Epithelial cell of prostate (primary cell): ENCODE measurements at regions not wholly inside any gene's neighbourhood (a gene's known extent, or its start where the extent isn't known, plus 50 kb on each side); places are given as distances from the start of the nearest gene placed in this dataset.
"Not testable (repeated sequence)": the region's sequence is repeated elsewhere in the genome, so short reads cannot be mapped to it uniquely, and the experiment has no call there.

Experiments used
- DNase-seq: peaks from one replicate; pipeline ENCODE4 v3.0.0-alpha.2; 2011; ENCODE audit warnings: low read depth, low spot score
- H3K27ac ChIP-seq: fragments of 450-650 bp; 2 replicates; pipeline ENCODE4 v1.5.1; 2017; ENCODE audit warnings: mild to moderate bottlenecking

GRCh38 chr6:9197726-9198125, 762.4 kb upstream of the SLC35B3 start:
- no peak overlapping the region for H3K27ac ChIP-seq
- DNase-seq = no peak

GRCh38 chr6:9195322-9195721, 760.0 kb upstream of the SLC35B3 start:
- DNase-seq = no peak
- H3K27ac ChIP-seq = no peak overlapping the region

GRCh38 chr6:9192405-9192909, 757.1 kb upstream of the SLC35B3 start:
- no peak overlapping the region for H3K27ac ChIP-seq
- no peak for DNase-seq

DNA sequence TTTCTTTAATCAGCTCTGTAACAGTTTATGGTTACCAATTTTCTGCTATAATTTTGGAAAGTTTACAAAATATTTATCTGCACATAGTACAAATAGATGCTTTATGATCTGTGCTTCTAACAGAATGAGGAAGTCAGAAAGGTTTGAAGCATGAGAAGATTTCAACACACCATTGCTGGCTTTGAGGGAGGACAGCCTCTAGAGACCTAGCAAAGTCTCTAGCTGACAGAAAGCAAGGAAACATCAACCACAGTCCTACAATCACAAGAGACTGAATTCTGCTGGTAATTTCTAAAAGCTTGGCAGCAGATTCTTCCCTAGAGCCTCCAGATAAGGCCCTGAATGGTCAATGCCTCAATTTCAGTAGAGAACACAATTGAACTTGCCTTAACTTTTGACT, 750.8 kb upstream of the SLC35B3 start:
- no peak for DNase-seq
- H3K27ac ChIP-seq = no peak overlapping the region

DNA sequence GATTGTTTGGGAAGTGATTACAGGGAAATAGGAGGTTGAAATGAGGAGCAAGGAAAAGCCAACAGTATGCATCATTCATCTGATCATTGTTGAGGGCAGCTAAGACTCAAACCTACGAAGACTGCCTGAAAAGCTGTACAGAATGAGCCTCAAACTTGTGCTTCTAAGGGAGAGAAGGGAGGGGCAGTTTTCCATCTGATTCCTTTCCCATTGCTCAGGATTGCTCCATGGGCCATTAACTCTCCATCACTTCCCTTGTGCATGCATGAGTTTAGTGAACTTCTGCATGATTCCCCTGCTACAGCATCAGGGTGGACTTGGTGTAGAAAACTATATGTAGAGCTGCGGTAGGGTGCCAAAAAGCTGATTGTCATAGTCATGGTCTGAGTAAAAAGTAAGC, 742.7 kb upstream of the SLC35B3 start:
- H3K27ac ChIP-seq = no peak overlapping the region
- no peak for DNase-seq

DNA sequence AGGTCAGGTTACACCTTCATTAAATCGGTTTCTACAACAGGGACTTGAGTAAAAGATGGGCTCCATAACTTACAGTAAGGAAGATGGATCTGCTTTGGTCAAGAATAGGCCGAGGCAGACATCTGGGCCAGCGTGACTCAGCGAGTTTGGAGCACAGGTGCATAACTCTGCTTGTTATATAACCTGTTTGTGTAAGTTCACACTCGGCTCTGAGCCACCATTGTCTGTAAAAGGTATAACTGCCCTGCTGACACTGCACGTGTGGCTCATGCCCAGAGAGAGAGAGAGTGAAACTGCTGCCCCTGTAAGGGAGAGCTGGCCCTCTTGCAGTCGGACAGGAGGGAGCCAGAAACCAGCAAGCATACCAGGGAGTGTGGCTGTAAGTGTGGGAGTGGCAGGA, 737.9 kb upstream of the SLC35B3 start:
- H3K27ac ChIP-seq = no peak overlapping the region
- no peak for DNase-seq

DNA sequence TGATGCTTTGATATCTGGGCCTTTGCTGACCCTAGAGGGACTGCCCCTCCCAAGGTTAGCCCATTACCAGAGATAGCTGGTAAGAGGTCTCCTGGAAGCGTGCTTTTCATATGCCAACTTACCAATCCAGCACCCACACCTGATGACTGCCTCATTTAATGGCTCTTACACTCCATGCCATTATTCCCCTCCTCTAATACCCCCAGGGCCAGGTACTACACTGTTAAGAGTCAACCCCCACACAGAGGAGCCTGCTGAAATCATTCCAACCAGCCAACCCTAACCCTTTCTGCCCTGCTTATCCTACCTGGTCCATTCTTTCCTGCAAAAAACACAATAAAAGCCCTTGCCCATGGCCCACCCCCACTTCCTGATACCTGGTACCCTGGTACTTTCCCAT, 736.8 kb upstream of the SLC35B3 start:
- no peak overlapping the region for H3K27ac ChIP-seq
- DNase-seq = no peak

DNA sequence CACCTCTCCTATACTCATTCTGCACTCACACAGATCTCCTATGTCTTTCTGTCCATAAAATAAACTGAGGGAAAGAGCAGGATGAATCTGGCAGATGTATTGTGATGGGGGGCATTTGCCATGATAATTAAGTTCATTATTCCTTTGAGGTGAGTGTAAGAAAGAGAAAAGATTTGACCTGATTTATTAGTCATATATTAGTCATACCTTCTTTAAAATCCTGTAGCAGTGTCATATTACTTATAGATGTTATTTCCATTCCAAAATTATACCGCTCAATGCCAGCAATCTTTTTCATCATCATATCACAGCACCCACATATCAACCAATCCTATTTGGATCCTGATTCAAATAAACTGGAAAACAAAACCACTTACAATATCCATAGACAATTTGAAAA, 733.3 kb upstream of the SLC35B3 start:
- no peak for DNase-seq
- no peak overlapping the region for H3K27ac ChIP-seq

GRCh38 chr6:9161731-9162130, 726.4 kb upstream of the SLC35B3 start:
- no peak overlapping the region for H3K27ac ChIP-seq

DNA sequence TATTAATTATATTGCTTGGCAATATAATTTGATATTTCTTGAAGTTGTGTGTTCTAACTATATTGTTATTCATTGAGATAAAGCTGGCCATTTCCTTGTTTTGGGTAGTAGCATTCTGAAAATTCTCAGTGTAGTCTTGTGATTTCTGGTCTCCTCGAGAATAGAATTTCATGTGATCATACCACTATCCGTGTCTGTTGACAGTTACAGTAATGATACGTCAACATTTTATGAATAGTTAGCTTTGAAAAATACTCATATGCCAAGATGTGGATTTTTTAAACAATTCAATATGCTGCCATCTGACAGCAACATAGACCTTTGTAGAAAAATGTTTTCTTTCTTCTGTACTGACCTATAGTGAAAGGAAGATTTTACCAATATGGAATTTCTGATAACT, 723.7 kb upstream of the SLC35B3 start:
- H3K27ac ChIP-seq = no peak overlapping the region
- no peak for DNase-seq

More at GRCh38 chr6:9161731-9162130, 726.4 kb upstream of the SLC35B3 start:
- DNase-seq = no peak

DNA sequence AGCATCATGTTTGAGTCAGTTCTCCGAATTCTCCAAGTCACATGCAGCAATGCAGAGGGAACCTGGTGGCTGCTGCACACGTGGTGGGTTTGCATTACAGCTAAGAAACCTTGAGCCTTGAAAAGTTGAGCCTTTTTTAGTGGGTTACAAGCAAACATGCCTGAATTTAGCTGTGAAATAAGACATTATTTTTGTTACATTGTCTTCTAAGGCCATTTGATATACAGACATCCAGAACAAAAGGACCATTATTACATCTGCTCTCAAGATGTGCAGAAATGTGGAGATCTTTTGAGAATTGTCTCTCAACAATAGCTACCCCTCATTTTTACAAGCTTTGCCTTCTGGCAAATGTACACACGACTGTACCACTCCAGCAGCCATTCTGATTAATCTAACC, 720.5 kb upstream of the SLC35B3 start:
- no peak for DNase-seq
- no peak overlapping the region for H3K27ac ChIP-seq

DNA sequence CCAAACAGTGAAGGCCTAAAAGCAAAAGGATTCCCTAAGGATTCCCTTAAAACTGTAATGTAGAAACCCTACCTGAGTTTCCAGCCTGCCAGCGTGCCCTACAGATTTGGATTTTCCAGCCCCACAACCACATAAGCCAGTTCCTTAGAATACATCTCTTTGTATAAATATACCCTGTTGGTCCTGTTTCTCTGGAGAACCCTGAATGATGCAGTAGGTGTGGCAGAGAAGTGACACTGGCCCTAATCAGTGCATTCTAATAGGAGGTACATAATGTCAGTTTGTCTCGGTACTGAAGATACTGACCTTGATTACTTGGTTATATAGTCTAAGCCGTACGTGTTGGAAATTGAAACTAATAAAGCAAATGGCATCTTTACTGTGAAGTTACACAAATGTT, 707.8 kb upstream of the SLC35B3 start:
- no peak for DNase-seq
- no peak overlapping the region for H3K27ac ChIP-seq

DNA sequence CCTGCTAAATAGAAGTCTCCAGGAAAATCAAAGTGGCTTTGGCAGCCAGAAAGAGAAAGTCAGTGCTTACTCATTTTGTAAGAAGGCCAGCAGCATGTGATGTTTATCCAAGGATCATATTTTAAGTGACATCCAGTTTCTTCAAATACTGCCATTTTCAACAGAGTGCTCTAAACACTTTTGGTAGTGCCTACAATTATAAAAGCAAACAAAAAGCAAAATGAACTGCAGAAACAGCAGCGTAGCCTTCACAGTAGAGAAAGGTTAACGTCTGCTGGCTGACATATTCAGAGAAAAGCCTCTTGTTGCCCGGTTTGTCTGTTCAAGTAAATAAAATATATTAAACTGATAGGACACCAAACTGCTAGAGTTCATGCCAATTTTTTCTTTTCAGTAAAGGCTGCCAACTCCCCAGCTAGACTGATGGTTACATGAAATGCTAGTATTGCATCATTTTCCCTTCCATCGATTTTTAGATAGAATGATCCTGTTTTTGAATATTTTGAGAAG, 705.7 kb upstream of the SLC35B3 start:
- no peak overlapping the region for H3K27ac ChIP-seq
- DNase-seq = no peak

DNA sequence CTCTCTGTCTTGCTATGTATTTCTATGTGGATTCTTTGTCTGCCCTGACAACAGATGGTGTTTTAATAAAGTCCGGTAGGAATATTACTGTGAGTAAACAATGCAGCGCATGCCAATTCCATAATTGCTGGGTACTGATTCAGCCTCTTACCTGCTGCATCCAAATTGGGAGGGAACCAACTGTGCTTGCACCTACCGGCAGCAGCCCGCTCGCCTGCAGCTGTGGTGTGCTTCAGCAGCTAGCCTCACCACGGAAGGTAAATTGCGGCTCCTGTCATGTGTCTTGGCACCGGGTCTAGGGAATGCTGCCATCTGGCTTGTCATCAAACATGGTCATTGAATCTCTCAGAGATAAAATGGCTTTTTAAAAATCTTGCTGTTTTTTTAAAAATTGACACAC, 704.8 kb upstream of the SLC35B3 start:
- peak overlapping the region; percentile 53 for H3K27ac ChIP-seq
- no peak for DNase-seq

GRCh38 chr6:9139746-9140145, 704.4 kb upstream of the SLC35B3 start:
- no peak for DNase-seq
- H3K27ac ChIP-seq = peak overlapping the region; percentile 53

DNA sequence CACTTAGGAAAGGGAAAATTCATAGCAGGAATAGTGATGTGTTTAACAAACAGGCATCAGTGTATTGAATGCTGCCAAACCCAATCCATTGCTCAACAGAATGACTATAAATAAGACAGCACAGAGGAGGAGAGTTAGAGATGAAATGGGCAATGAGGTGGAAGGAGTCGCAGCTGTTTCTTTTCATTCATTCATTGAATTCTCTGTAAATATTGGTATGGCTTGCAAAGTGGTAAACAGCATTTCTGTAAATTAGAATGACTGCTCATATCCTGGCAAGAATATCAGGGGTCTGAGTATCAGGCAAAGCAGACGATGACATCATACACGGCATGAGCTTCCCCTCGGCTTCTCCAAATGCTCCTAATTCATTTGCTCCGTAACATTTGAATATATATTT, 703.6 kb upstream of the SLC35B3 start:
- DNase-seq = no peak
- H3K27ac ChIP-seq = no peak overlapping the region

- DNase-seq = no peak
These were observed 700.9 kb upstream of the SLC35B3 start for GRCh38 chr6:9136141-9136822.

GRCh38 chr6:9131616-9132015, 696.3 kb upstream of the SLC35B3 start:
- no peak for DNase-seq
- H3K27ac ChIP-seq = no peak overlapping the region

More at GRCh38 chr6:9136141-9136822, 700.9 kb upstream of the SLC35B3 start:
- H3K27ac ChIP-seq = no peak overlapping the region

GRCh38 chr6:9131201-9131600, 695.9 kb upstream of the SLC35B3 start:
- DNase-seq = no peak
- no peak overlapping the region for H3K27ac ChIP-seq

DNA sequence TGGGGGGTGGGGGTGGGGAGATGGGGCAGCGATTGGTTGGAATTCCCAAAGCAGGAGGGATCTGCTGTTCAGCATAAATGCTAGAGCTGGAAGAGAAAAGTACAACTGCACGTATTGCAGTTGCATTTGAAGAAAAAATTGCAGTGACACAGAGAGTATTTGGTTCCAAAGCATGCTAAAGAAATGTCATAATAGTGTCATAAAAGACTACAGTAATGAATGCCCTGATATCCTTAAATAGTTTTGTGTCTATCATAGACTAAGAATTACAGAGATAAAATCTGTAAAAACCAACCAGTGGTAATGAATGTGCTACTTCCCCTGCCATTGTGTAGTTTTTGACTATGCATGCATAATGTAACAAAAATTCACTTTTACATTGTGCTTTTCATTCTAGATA, 693.6 kb upstream of the SLC35B3 start:
- no peak overlapping the region for H3K27ac ChIP-seq
- no peak for DNase-seq

- no peak for DNase-seq
- no peak overlapping the region for H3K27ac ChIP-seq
These were observed 691.7 kb upstream of the SLC35B3 start for GRCh38 chr6:9126878-9127560.

DNA sequence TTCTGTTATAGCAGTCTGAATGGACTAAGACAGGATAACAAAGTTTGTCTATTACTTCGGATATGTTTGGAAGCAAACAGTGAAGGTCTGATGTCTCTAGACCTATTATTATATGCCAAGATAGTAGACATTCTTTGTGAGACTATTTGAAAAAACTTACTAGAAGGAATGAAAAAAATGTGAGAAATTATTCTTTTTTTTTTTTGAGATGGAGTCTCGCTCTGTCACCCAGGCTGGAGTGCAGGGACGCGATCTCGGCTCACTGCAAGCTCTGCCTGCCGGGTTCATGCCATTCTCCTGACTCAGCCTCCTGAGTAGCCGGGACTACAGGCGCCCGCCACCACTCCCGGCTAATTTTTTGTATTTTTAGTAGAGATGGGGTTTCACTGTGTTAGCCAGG, 690.7 kb upstream of the SLC35B3 start:
- DNase-seq, H3K27ac ChIP-seq: not testable (repeated sequence)
